ENCODE measurements at regions not wholly inside any gene's neighbourhood (a gene's known extent, or its start where the extent isn't known, plus 50 kb on each side); places are given as distances from the start of the nearest gene placed in this dataset.
"Not testable (repeated sequence)": the region's sequence is repeated elsewhere in the genome, so short reads cannot be mapped to it uniquely, and the experiment has no call there.

GRCh38 chr2:145541028-145541427 lies 1021.1 kb upstream of the ZEB2 start:
- no peaks in the 10 kb centered on the region for H3K27me3 Mint-ChIP-seq (ENCODE audit: low read depth)
- peaks cover 13% of the 10 kb centered on the region for H3K4me1 Mint-ChIP-seq
- H3K27ac Mint-ChIP-seq = no peak overlapping the region
- H3K9me3 Mint-ChIP-seq = peaks cover 22% of the 10 kb centered on the region
- H3K4me3 Mint-ChIP-seq = no peak overlapping the region
- TF ChIP-seq, protein P1, sequence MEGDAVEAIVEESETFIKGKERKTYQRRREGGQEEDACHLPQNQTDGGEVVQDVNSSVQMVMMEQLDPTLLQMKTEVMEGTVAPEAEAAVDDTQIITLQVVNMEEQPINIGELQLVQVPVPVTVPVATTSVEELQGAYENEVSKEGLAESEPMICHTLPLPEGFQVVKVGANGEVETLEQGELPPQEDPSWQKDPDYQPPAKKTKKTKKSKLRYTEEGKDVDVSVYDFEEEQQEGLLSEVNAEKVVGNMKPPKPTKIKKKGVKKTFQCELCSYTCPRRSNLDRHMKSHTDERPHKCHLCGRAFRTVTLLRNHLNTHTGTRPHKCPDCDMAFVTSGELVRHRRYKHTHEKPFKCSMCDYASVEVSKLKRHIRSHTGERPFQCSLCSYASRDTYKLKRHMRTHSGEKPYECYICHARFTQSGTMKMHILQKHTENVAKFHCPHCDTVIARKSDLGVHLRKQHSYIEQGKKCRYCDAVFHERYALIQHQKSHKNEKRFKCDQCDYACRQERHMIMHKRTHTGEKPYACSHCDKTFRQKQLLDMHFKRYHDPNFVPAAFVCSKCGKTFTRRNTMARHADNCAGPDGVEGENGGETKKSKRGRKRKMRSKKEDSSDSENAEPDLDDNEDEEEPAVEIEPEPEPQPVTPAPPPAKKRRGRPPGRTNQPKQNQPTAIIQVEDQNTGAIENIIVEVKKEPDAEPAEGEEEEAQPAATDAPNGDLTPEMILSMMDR (IDR thresholded peaks at IDR 0.05; ENCODE audit: unreplicated experiment in 3 of 3) = no peak
- no peaks in the 10 kb centered on the region for H3K36me3 Mint-ChIP-seq (ENCODE audit: low read depth)

- H3K27ac Mint-ChIP-seq = peak overlapping the region in 1 of 3 experiments; percentile 28
- H3K9me3 Mint-ChIP-seq = peaks cover 13% of the 10 kb centered on the region
- peaks cover 13% of the 10 kb centered on the region for H3K4me1 Mint-ChIP-seq
- no peaks in the 10 kb centered on the region for H3K27me3 Mint-ChIP-seq (ENCODE audit: low read depth)
- TF ChIP-seq, protein P1 (IDR thresholded peaks at IDR 0.05; ENCODE audit: unreplicated experiment in 3 of 3) = no peak
- H3K4me3 Mint-ChIP-seq = no peak overlapping the region
- H3K36me3 Mint-ChIP-seq (ENCODE audit: low read depth) = no peaks in the 10 kb centered on the region
Observed at GRCh38 chr2:145538661-145539350, 1018.9 kb upstream of the ZEB2 start.

DNA sequence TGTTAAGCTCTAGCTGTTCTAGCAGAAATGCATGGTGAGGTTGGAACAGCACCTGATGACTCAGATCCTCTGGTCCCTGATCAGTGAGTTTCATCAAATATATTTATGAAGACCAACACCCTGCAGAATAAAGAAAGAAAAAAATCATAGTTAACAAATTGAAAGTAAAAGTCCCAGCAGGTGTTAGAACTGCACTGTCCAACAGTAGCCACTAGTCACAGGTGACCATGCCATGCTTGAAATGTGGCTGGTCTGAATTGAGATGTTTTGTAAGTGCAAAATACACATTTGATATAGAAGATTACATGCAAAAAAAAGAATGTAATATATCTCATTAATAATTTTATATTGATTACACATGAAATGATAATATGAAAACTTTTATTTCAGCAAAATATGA lies 1010.7 kb upstream of the ZEB2 start:
- H3K9me3 Mint-ChIP-seq = no peaks in the 10 kb centered on the region
- H3K36me3 Mint-ChIP-seq (ENCODE audit: low read depth) = no peaks in the 10 kb centered on the region
- no peak overlapping the region for H3K27ac Mint-ChIP-seq
- H3K27me3 Mint-ChIP-seq (ENCODE audit: low read depth) = no peaks in the 10 kb centered on the region
- H3K4me3 Mint-ChIP-seq = no peak overlapping the region
- no peaks in the 10 kb centered on the region for H3K4me1 Mint-ChIP-seq
- TF ChIP-seq, protein P1 (IDR thresholded peaks at IDR 0.05; ENCODE audit: unreplicated experiment in 3 of 3) = no peak

GRCh38 chr2:145524836-145525235 lies 1004.9 kb upstream of the ZEB2 start:
- Mint-ChIP-seq H3K4me3 (no peak overlapping the region), H3K9me3 (peaks cover 11% of the 10 kb centered on the region), H3K27me3 (ENCODE audit: low read depth) (peaks cover 3% of the 10 kb centered on the region), H3K4me1 (no peaks in the 10 kb centered on the region), H3K36me3 (ENCODE audit: low read depth) (no peaks in the 10 kb centered on the region), H3K27ac (no peak overlapping the region)
- TF ChIP-seq, protein P1 (IDR thresholded peaks at IDR 0.05; ENCODE audit: unreplicated experiment in 3 of 3) = no peak

GRCh38 chr2:145524303-145524702 lies 1004.4 kb upstream of the ZEB2 start:
- TF ChIP-seq, protein P1 (IDR thresholded peaks at IDR 0.05; ENCODE audit: unreplicated experiment in 3 of 3) = no peak

GRCh38 chr2:145519254-145519653 lies 999.3 kb upstream of the ZEB2 start:
- H3K4me3 Mint-ChIP-seq; H3K27me3 Mint-ChIP-seq (ENCODE audit: low read depth); H3K36me3 Mint-ChIP-seq (ENCODE audit: low read depth); H3K27ac Mint-ChIP-seq; H3K4me1 Mint-ChIP-seq: not testable (repeated sequence)
- H3K9me3 Mint-ChIP-seq = peaks cover 18% of the 10 kb centered on the region

More at GRCh38 chr2:145524303-145524702, 1004.4 kb upstream of the ZEB2 start:
- Mint-ChIP-seq H3K9me3 (peaks cover 11% of the 10 kb centered on the region), H3K27ac (no peak overlapping the region), H3K36me3 (ENCODE audit: low read depth) (no peaks in the 10 kb centered on the region), H3K4me1 (no peaks in the 10 kb centered on the region), H3K27me3 (ENCODE audit: low read depth) (peaks cover 3% of the 10 kb centered on the region), H3K4me3 (no peak overlapping the region)
